ENCODE measurements at regions not wholly inside any gene's neighbourhood (a gene's known extent, or its start where the extent isn't known, plus 50 kb on each side); places are given as distances from the start of the nearest gene placed in this dataset.
"Not testable (repeated sequence)": the region's sequence is repeated elsewhere in the genome, so short reads cannot be mapped to it uniquely, and the experiment has no call there.

DNA sequence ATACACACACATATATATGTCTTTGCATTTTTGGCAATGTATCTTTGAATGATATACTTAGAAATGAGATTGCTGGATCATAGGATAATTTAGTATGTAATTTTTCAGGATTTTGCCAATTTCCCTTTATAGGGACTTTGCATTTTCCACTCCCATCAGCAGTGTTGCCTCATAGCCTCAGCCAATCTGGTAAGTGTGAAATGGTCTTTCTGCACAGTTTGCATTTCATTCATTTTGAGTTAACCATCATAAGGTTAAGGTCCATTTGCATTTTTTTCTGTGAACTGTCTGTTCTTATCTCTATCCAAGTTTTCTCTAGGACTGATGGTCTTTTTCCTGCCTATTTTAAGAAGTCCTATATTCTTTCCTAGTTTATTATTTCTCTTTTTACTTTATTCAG, 474.8 kb downstream of the ZNF674 start:
- Mint-ChIP-seq H3K4me1 (ENCODE audit: low read depth) (no peaks in the 10 kb centered on the region), H3K9me3 (peaks cover 16% of the 10 kb centered on the region), H3K27ac (no peak overlapping the region), H3K27me3 (no peaks in the 10 kb centered on the region), H3K36me3 (ENCODE audit: low read depth) (no peaks in the 10 kb centered on the region), H3K4me3 (no peak overlapping the region)
- intact Hi-C loops (cut with micrococcal nuclease) = no loop called here

DNA sequence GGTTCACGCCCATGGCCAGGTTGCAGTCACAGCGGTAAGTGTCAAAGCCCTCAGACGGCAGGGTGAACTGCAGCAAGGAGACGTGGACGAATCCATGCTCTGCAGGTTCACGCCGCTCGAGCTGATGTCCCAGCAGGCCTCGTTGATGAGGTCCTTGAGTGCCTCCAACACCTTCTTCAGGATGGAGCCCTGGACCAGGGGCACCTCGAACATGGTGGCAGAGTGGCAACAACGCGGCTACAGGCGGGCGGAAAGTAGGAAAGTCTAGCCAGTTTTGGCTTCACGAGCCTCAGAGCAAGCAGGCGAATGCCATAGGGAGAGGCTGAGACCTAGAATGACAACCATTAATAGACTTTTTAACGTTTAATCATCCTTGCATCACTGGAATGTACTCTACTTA, 485.9 kb downstream of the ZNF674 start:
- H3K27ac Mint-ChIP-seq = no peak overlapping the region
- no peaks in the 10 kb centered on the region for H3K9me3 Mint-ChIP-seq
- H3K36me3 Mint-ChIP-seq (ENCODE audit: low read depth) = no peaks in the 10 kb centered on the region
- H3K4me3 Mint-ChIP-seq = no peak overlapping the region
- intact Hi-C loops (cut with micrococcal nuclease) = no loop called here
- H3K4me1 Mint-ChIP-seq (ENCODE audit: low read depth) = no peaks in the 10 kb centered on the region
- no peaks in the 10 kb centered on the region for H3K27me3 Mint-ChIP-seq

GRCh38 chrX:46044486-46044885, 500.7 kb downstream of the ZNF674 start:
- intact Hi-C loops (cut with micrococcal nuclease) = no loop called here
- Mint-ChIP-seq H3K4me1 (ENCODE audit: low read depth) (no peaks in the 10 kb centered on the region), H3K27me3 (no peaks in the 10 kb centered on the region), H3K36me3 (ENCODE audit: low read depth) (no peaks in the 10 kb centered on the region), H3K9me3 (peaks cover 23% of the 10 kb centered on the region), H3K27ac (no peak overlapping the region), H3K4me3 (no peak overlapping the region)

GRCh38 chrX:46040001-46040400, 505.2 kb downstream of the ZNF674 start:
- intact Hi-C loops (cut with micrococcal nuclease) = no loop called here
- Mint-ChIP-seq H3K9me3 (peaks cover 13% of the 10 kb centered on the region), H3K27me3 (no peaks in the 10 kb centered on the region), H3K4me3 (no peak overlapping the region), H3K27ac (no peak overlapping the region), H3K36me3 (ENCODE audit: low read depth) (no peaks in the 10 kb centered on the region), H3K4me1 (ENCODE audit: low read depth) (no peaks in the 10 kb centered on the region)

DNA sequence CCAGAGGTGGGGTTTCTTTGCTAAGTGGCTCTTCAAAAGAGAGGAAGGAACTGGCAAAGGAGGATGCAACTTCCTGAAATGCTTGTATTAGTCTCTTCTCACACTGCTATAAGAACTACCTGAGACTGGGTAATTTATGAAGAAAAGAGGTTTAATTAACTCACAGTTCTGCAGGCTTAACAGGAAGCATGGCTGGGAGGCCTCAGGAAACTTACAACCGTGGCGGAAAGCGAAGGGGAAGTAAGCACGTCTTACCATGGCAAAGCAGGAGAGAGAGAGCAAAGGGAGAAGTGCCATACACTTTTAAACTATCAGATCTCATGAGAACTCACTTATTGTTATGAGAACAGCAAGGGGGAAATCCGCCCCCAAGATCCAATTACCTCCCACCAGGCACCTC, 505.7 kb downstream of the ZNF674 start:
- H3K27me3 Mint-ChIP-seq = no peaks in the 10 kb centered on the region
- peaks cover 13% of the 10 kb centered on the region for H3K9me3 Mint-ChIP-seq
- H3K36me3 Mint-ChIP-seq (ENCODE audit: low read depth) = no peaks in the 10 kb centered on the region
- no peak overlapping the region for H3K27ac Mint-ChIP-seq
- no peaks in the 10 kb centered on the region for H3K4me1 Mint-ChIP-seq (ENCODE audit: low read depth)
- intact Hi-C loops (cut with micrococcal nuclease) = no loop called here
- no peak overlapping the region for H3K4me3 Mint-ChIP-seq

- intact Hi-C loops (cut with micrococcal nuclease) = no loop called here
- no peaks in the 10 kb centered on the region for H3K4me1 Mint-ChIP-seq (ENCODE audit: low read depth)
- H3K27ac Mint-ChIP-seq = no peak overlapping the region
- H3K9me3 Mint-ChIP-seq = peaks cover 5% of the 10 kb centered on the region
- no peaks in the 10 kb centered on the region for H3K27me3 Mint-ChIP-seq
- no peak overlapping the region for H3K4me3 Mint-ChIP-seq
- H3K36me3 Mint-ChIP-seq (ENCODE audit: low read depth) = no peaks in the 10 kb centered on the region
These were observed 508.7 kb downstream of the ZNF674 start for GRCh38 chrX:46036508-46036907.

DNA sequence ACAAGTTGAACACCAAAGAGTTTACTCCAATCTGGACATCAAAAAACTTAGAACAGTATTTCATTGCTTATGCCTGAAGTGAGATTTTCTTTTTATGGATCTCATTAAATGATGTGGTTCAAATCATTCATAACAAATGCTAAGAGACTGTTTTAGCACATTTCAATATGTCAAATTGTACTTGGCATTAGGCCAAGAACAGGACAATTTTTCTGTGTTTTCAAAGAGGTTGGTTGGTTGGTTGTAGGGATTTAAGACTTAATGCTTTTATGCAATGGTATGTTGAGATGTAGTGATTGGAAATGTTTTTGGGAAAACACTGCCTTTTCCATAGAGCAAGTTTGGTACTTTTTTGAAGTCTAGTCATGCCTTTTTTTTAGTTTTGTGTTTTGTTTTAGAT, 510.4 kb downstream of the ZNF674 start:
- H3K4me1 Mint-ChIP-seq (ENCODE audit: low read depth) = no peaks in the 10 kb centered on the region
- no peaks in the 10 kb centered on the region for H3K27me3 Mint-ChIP-seq
- H3K4me3 Mint-ChIP-seq = no peak overlapping the region
- no peaks in the 10 kb centered on the region for H3K9me3 Mint-ChIP-seq
- intact Hi-C loops (cut with micrococcal nuclease) = no loop called here
- H3K27ac Mint-ChIP-seq = no peak overlapping the region
- no peaks in the 10 kb centered on the region for H3K36me3 Mint-ChIP-seq (ENCODE audit: low read depth)

DNA sequence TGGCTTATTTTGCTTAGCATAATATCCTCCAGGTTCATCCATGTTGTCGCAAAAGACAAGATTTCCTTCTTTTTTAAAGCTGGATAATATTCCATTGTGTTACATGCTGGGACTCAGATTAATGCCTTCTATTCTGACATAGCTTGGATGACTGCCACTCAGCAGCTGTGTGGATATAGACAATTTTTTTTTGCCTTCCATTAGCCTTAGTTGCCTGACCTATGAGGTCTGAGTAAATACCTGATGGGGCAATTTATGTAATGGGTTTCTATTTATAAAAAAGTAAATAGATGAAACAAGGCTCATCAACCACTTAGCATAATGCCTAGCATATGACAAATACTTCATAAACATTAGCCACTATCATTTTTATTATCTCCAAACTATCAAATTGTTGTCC, 515.4 kb downstream of the ZNF674 start:
- no peaks in the 10 kb centered on the region for H3K36me3 Mint-ChIP-seq (ENCODE audit: low read depth)
- H3K9me3 Mint-ChIP-seq = no peaks in the 10 kb centered on the region
- H3K4me3 Mint-ChIP-seq = no peak overlapping the region
- no peak overlapping the region for H3K27ac Mint-ChIP-seq
- intact Hi-C loops (cut with micrococcal nuclease) = no loop called here
- H3K4me1 Mint-ChIP-seq (ENCODE audit: low read depth) = no peaks in the 10 kb centered on the region
- H3K27me3 Mint-ChIP-seq = no peaks in the 10 kb centered on the region

- no peak overlapping the region for H3K27ac Mint-ChIP-seq
- H3K4me1 Mint-ChIP-seq (ENCODE audit: low read depth) = no peaks in the 10 kb centered on the region
- H3K36me3 Mint-ChIP-seq (ENCODE audit: low read depth) = no peaks in the 10 kb centered on the region
- intact Hi-C loops (cut with micrococcal nuclease) = no loop called here
- H3K27me3 Mint-ChIP-seq = no peaks in the 10 kb centered on the region
- H3K4me3 Mint-ChIP-seq = no peak overlapping the region
- H3K9me3 Mint-ChIP-seq = no peaks in the 10 kb centered on the region
These were observed 528.9 kb downstream of the ZNF674 start for GRCh38 chrX:46016296-46016695.

- intact Hi-C loops (cut with micrococcal nuclease) = no loop called here
- H3K4me3 Mint-ChIP-seq = no peak overlapping the region
- no peaks in the 10 kb centered on the region for H3K27me3 Mint-ChIP-seq
These were observed 529.6 kb downstream of the ZNF674 start for GRCh38 chrX:46015653-46016052.

DNA sequence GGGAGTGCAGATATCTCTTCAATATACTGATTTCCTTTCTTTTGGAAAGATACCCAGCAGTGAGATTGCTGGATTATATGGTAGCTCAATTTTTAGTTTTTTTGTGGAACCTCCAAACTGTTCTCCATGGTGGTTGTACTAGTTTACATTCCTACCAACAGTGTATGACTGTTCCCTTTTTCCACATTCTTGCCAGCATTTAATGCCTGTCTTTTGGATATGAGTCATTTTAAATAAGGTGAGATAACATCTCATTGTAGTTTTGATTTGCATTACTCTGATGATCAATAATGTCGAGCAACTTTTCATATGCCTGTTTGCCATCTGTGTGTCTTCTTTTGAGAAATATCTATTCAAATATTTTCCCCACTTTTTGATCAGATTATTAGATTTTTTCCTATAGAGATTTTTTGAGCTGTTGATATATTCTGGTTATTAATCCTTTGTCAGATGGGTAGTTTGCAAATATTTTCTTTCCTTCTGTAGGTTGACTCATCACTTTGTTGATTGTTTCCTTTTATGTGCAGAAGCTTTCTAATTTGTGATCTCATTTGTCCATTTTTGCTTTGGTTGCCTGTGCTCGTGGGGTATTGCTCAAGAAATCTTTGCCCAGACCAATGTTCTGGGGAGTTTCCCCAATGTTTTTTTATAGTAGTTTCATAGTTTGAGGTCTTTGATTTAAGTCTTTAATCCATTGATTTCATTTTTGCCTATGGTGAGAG, 552.7 kb downstream of the ZNF674 start:
- no peaks in the 10 kb centered on the region for H3K9me3 Mint-ChIP-seq
- H3K36me3 Mint-ChIP-seq (ENCODE audit: low read depth) = no peaks in the 10 kb centered on the region
- intact Hi-C loops (cut with micrococcal nuclease) = no loop called here
- no peaks in the 10 kb centered on the region for H3K27me3 Mint-ChIP-seq
- no peak overlapping the region for H3K27ac Mint-ChIP-seq
- no peaks in the 10 kb centered on the region for H3K4me1 Mint-ChIP-seq (ENCODE audit: low read depth)
- H3K4me3 Mint-ChIP-seq = no peak overlapping the region

More at GRCh38 chrX:46015653-46016052, 529.6 kb downstream of the ZNF674 start:
- H3K9me3 Mint-ChIP-seq = no peaks in the 10 kb centered on the region
- H3K27ac Mint-ChIP-seq = no peak overlapping the region
- no peaks in the 10 kb centered on the region for H3K4me1 Mint-ChIP-seq (ENCODE audit: low read depth)
- no peaks in the 10 kb centered on the region for H3K36me3 Mint-ChIP-seq (ENCODE audit: low read depth)

GRCh38 chrX:45986971-45987370, 558.2 kb downstream of the ZNF674 start:
- intact Hi-C loops (cut with micrococcal nuclease) = no loop called here
- H3K27ac Mint-ChIP-seq = no peak overlapping the region
- H3K27me3 Mint-ChIP-seq = no peaks in the 10 kb centered on the region
- no peak overlapping the region for H3K4me3 Mint-ChIP-seq
- peaks cover 3% of the 10 kb centered on the region for H3K9me3 Mint-ChIP-seq
- H3K4me1 Mint-ChIP-seq (ENCODE audit: low read depth) = no peaks in the 10 kb centered on the region
- H3K36me3 Mint-ChIP-seq (ENCODE audit: low read depth) = no peaks in the 10 kb centered on the region

DNA sequence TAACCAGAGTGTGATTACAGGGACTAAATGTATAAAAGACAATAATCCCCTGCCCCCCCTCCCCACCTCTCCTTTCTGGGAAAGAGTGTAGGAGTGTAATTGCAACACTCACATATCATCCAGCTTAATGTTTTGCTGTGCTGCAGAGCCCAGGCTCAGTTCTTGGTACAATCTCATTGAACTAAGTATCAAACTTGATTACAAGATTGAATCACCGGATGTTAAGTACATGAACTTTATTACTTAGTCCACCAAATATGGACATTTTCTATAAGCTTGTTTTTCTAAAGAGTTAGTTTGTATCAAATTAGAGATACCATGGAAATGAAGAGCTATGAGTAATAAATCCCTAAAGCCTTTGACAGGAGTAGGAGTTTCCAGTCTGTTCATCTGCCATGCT, 559.1 kb downstream of the ZNF674 start:
- Mint-ChIP-seq H3K4me1 (ENCODE audit: low read depth) (no peaks in the 10 kb centered on the region), H3K4me3 (no peak overlapping the region), H3K27ac (no peak overlapping the region), H3K36me3 (ENCODE audit: low read depth) (no peaks in the 10 kb centered on the region), H3K9me3 (peaks cover 7% of the 10 kb centered on the region), H3K27me3 (no peaks in the 10 kb centered on the region)
- intact Hi-C loops (cut with micrococcal nuclease) = no loop called here

DNA sequence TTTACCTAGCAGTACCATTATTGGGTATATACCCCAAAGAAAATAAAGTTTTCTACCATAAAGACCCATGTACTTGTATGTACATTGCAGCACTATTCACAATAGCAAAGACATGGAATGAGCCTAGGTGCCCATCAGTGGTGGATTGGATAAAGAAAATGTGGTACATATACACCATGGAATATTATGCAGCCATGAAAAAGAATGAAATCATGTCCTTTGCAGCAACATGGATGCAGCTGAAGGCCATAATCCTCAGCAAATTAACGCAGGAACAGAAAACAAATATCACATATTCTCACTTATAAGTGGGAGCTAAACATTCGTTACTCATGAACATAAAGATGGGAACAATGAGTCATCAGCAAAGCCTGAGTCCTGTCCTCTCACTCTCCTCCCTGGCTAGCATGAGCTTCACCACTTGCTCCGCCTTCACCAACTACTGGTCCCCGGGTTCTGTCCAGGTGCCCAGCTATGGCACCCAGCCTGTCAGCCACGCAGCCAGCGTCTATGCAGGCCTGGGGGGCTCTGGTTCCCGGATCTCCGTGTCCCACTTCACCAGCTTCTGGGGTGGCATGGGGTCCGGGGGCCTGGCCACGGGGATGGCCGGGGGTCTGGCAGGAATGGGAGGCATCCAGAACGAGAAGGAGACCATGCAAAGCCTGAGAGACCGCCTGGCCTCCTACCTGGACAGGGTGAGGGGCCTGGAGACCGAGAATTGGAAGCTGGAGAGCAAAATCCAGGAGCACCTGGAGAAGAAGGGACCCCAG, 562.1 kb downstream of the ZNF674 start:
- not testable (repeated sequence) for H3K4me1 Mint-ChIP-seq (ENCODE audit: low read depth); H3K27me3 Mint-ChIP-seq

GRCh38 chrX:45980726-45981125, 564.5 kb downstream of the ZNF674 start:
- Mint-ChIP-seq H3K27me3 (no peaks in the 10 kb centered on the region), H3K4me3 (no peak overlapping the region), H3K4me1 (ENCODE audit: low read depth) (no peaks in the 10 kb centered on the region), H3K9me3 (peaks cover 7% of the 10 kb centered on the region), H3K27ac (no peak overlapping the region), H3K36me3 (ENCODE audit: low read depth) (no peaks in the 10 kb centered on the region)
- intact Hi-C loops (cut with micrococcal nuclease) = no loop called here

More for the DNA sequence above, 562.1 kb downstream of the ZNF674 start:
- H3K9me3 Mint-ChIP-seq; H3K36me3 Mint-ChIP-seq (ENCODE audit: low read depth); intact Hi-C loops (cut with micrococcal nuclease); H3K27ac Mint-ChIP-seq; H3K4me3 Mint-ChIP-seq: not testable (repeated sequence)
